Mesodermal cell (in vitro differentiated cells): ENCODE measurements at regions not wholly inside any gene's neighbourhood (a gene's known extent, or its start where the extent isn't known, plus 50 kb on each side); places are given as distances from the start of the nearest gene placed in this dataset.

Experiments
- H3K27ac ChIP-seq: 2 replicates; pipeline ENCODE4 v1.7.0; 2013; ENCODE audit warnings: mild to moderate bottlenecking, low read depth, low read length, moderate library complexity; ENCODE audit not compliant: severe bottlenecking
- H3K36me3 ChIP-seq: 2 replicates; pipeline ENCODE4 v1.7.1; 2013; ENCODE audit warnings: mild to moderate bottlenecking, low read length, moderate library complexity; ENCODE audit not compliant: control insufficient read depth, insufficient read depth
- H3K4me1 ChIP-seq: one replicate; pipeline ENCODE4 v1.7.1; 2013; ENCODE audit warnings: mild to moderate bottlenecking, low read length; ENCODE audit not compliant: insufficient read depth, control insufficient read depth, poor library complexity, severe bottlenecking
- H3K4me3 ChIP-seq: 2 replicates; pipeline ENCODE4 v1.7.0; 2013; ENCODE audit warnings: low read length, control low read depth, mild to moderate bottlenecking; ENCODE audit not compliant: insufficient read depth, poor library complexity, severe bottlenecking; ENCODE audit errors: extremely low read depth
- H3K9me3 ChIP-seq: 2 replicates; pipeline ENCODE4 v1.7.1; 2013; ENCODE audit warnings: mild to moderate bottlenecking, low read length, moderate library complexity; ENCODE audit not compliant: control insufficient read depth
- WGBS, 2 experiments: methylation state at CpG; one replicate each; pipeline ENCODE4 v1.1.5; 2013; ENCODE audit warnings: missing lambda C conversion rate in 2 of 2; ENCODE audit not compliant: insufficient coverage in 2 of 2; 5-methylcytosine and 5-hydroxymethylcytosine counted together

DNA sequence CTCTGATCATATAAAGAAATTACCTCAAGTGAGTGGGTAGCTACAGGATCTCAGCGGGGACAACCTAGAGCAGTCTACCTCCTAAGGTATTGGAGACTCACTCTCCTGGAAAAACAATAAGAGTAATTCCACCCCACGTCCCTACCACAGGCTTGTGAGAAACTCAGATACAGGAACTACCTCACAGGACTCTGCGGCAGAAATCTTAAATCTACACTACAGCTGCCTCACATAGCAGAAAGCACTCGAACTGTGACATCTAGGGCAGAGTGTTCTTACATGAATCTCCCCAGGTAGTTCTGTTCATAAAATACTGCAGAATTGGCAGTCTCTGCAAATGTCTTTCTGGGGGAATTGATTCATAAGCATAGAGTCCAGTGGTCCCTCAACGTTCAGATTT is 382.9 kb upstream of the IL12A start:
- H3K9me3 ChIP-seq: no peaks in the 10 kb centered on the region
- 76 to 80% methylated on average over 1 to 4 of the region's 5 CpGs for WGBS, 2 experiments
- H3K4me1 ChIP-seq: no peaks in the 10 kb centered on the region
- H3K36me3 ChIP-seq: no peaks in the 10 kb centered on the region
- no peak overlapping the region for H3K4me3 ChIP-seq
- no peak overlapping the region for H3K27ac ChIP-seq

DNA sequence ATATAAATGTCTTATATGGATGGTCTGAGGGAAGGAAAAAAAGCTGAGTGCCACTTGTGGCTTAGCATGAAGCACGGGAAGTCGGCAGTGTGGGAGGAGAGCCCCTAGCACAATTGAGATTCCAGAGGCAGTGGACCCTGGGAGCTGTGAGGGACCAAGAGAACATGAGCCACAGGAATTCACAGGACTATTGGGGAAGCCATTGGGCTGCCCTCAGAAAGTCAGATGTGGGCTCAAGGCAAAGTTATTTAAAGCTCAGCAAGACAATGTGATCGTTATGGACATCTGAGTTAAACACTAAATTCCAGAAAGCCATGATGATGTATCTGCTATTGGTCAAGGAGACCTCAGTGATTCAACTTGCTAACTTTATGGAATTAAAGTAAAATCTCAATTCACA is 380.8 kb upstream of the IL12A start:
- no peak overlapping the region for H3K4me3 ChIP-seq
- no peak overlapping the region for H3K27ac ChIP-seq
- H3K9me3 ChIP-seq: no peaks in the 10 kb centered on the region
- 80 to 82% methylated on average over 2 to 3 of the region's 3 CpGs for WGBS, 2 experiments
- H3K4me1 ChIP-seq: no peaks in the 10 kb centered on the region
- no peaks in the 10 kb centered on the region for H3K36me3 ChIP-seq

DNA sequence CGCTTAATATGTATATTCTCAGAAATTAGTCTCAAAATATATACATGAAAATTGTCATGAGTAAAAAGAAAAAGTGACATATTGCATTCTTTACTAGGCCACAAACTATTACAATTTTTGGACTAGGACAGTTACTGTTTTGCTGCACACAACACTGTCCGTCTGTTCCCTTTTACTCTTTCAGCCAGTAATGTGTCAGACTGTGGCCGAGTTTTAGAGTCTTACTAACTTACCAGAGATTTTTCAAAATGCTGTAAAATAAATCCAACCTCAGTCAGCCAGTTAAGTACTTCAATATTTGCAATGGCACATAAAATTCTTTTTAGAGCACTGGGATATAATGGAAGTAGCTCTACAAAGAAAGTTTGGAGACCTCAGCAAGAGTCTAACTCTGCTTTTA is 380.3 kb upstream of the IL12A start:
- WGBS, 2 experiments: 100% methylated on average over 1 to 2 of the region's 3 CpGs

DNA sequence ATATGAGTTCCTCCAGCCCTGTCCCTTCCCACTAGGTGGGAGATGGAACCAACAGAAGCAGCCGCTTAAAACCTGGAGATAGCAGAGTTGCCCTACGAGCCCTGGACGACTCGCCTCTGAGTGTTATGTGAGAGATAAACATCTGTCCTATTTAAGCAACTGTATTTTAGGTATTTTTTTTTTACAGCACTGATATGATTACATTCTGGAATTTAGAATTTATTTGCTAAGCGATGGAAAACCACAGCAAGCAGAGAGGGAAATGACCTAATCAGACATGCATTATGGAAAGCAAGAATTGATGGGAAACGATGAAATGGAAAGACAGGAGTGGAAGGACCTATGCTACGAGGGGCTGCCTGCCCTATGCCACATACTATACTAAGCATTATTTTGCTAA is 379.0 kb upstream of the IL12A start:
- WGBS, 2 experiments: no CpG with 5 or more reads among the region's 7 CpGs

More for the DNA sequence above, 380.3 kb upstream of the IL12A start:
- H3K9me3 ChIP-seq: no peaks in the 10 kb centered on the region
- no peaks in the 10 kb centered on the region for H3K4me1 ChIP-seq
- H3K36me3 ChIP-seq: no peaks in the 10 kb centered on the region
- no peak overlapping the region for H3K27ac ChIP-seq
- H3K4me3 ChIP-seq: no peak overlapping the region

DNA sequence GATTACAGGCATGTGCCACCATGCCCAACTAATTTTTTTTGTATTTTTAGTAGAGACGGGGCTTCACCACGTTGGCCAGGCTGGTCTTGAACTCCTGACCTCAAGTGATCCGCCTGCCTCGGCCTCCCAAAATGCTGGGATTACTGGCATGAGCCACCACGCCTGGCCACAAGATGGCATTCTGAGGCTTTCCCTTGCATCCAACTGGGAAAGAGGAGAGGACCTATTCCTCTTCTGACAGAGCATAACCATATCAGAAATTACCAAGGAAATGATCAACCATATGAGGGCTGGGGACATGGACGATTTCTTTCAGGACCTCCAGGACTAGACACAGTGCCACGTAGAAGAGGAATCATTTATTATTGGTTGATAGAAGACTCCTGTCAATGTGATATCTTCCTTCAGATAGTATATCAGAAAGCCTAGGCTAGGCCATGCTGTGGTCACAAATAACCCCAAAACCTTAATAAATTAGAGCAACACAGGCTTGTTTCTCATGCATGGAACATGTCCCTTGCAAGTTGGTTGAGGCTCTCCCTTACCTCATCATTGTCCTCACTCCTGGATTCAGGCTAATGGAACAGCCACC is 372.3 kb upstream of the IL12A start:
- Histone ChIP-seq H3K36me3 (no peaks in the 10 kb centered on the region), H3K4me3 (no peak overlapping the region), H3K27ac (no peak overlapping the region), H3K4me1 (peaks cover 12% of the 10 kb centered on the region), H3K9me3 (no peaks in the 10 kb centered on the region)
- WGBS, 2 experiments: 58 to 62% methylated on average over 5 of the region's 7 CpGs

More for the DNA sequence above, 379.0 kb upstream of the IL12A start:
- no peaks in the 10 kb centered on the region for H3K4me1 ChIP-seq
- H3K36me3 ChIP-seq: no peaks in the 10 kb centered on the region
- H3K9me3 ChIP-seq: no peaks in the 10 kb centered on the region
- H3K27ac ChIP-seq: no peak overlapping the region
- H3K4me3 ChIP-seq: no peak overlapping the region

DNA sequence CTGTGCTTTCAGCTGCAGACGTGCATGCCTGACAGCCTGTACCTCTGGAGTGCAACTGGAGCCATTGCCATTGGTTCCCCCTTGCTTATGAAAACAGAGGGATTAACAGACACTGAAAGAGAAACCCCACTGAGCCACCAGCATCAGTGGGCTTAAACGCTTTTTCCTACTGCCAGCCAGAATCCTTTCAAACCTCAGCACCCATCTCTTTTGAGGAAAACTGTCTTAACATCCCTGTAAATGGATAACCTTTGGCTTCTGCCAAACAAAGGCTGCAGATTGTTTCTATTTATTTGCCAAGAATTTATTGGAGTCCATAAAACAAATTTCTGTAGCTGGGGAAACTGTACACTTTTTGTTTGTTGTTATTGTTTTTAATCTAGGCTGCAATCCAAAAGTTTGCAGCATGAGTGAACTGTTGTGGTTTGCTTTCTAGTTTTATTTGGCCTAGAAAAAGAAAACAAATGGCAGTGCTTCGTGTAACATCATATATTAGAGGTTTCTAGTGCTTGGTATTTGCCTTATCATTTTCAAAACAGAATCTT is 369.2 kb upstream of the IL12A start:
- no peak overlapping the region for H3K4me3 ChIP-seq
- no peak overlapping the region for H3K27ac ChIP-seq
- no peaks in the 10 kb centered on the region for H3K9me3 ChIP-seq
- WGBS, 2 experiments: 19 to 27% methylated on average over 2 of the region's 3 CpGs
- H3K4me1 ChIP-seq: peaks cover 12% of the 10 kb centered on the region
- H3K36me3 ChIP-seq: no peaks in the 10 kb centered on the region

DNA sequence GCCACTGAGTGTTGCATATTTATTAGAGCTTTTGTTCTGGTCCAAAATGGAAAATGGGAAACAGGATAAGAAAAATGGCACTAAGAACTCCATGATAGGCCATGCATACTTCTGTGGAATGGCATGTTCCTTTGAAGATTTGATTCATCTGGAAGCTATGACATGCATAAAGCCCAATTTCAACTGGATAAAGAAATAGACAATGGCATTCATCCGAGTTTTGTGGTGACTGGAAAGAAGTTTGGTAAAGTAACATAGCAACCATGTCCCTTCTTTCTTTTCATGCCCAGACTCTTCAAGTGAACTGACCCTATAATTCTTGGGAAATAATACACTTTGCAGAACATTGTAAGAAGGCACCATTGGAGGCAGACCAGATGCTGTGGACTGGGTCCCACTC is 368.4 kb upstream of the IL12A start:
- Histone ChIP-seq H3K4me3 (no peak overlapping the region), H3K4me1 (peaks cover 12% of the 10 kb centered on the region), H3K36me3 (no peaks in the 10 kb centered on the region), H3K9me3 (no peaks in the 10 kb centered on the region), H3K27ac (no peak overlapping the region)
- WGBS, 2 experiments: no CpG with 5 or more reads among the region's 1 CpG

DNA sequence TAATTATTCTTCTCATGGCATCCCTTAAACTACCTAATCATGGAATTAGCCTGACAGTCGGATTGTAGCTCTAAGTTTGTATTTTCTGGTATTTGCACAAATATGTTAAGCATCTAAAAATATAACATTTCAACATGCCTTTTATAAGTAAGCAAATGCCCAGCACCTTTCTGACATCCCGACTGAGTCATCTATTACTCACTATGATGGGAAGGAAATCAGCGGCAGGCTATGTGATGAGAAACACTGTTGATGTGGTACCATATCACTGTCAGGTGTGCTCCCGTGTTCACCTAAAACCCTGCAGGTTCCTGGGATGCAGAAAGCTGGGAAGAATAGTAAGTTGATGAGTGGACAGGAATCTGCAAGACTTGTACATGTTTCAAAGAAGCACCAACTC is 367.8 kb upstream of the IL12A start:
- no peak overlapping the region for H3K27ac ChIP-seq
- WGBS, 2 experiments: 88 to 100% methylated on average over 1 to 2 of the region's 4 CpGs
- no peaks in the 10 kb centered on the region for H3K36me3 ChIP-seq
- H3K4me3 ChIP-seq: no peak overlapping the region
- H3K4me1 ChIP-seq: peaks cover 12% of the 10 kb centered on the region
- H3K9me3 ChIP-seq: no peaks in the 10 kb centered on the region

DNA sequence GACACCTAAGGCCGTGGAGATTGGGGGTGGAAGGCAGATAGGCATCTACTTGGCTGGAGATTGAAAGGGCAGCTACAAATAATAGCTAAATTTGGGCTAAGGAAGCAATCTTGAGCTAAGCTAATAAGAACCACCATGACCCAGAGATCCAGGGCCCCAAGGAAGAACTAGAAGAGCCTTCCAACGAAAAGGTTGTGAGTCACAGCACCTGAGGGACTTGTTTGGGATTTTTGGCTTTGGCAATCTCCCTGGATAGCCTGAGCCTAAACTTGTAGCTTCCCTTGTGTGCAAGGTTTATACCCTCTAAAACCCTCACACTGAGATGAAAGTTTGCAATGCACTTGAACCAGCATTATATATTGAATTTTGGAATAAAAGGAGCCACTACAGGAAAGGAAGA is 364.0 kb upstream of the IL12A start:
- no peaks in the 10 kb centered on the region for H3K9me3 ChIP-seq
- no peak overlapping the region for H3K4me3 ChIP-seq
- H3K4me1 ChIP-seq: peaks cover under 1% of the 10 kb centered on the region
- no peak overlapping the region for H3K27ac ChIP-seq
- no peaks in the 10 kb centered on the region for H3K36me3 ChIP-seq
- WGBS, 2 experiments: 90 to 94% methylated on average over 2 of the region's 2 CpGs

DNA sequence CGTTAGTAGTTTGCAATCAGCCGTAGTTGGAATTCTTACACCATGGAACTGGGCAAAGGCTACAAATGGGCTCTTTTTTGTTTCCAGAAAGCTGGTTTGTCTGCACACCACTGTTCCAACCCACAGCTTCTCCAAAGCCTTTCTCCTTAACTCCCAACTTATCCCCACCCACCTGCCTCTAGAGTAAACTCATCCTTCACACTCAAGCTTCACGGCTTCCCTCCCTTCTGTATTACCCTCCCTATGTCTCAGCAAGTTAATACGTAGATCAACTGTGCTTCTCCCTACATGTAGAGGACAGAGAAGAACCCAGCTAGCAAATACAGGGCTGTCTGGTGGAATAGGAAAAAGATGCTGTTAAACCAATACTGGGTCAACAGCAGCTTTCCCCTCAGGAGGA is 363.0 kb upstream of the IL12A start:
- H3K36me3 ChIP-seq: no peaks in the 10 kb centered on the region

DNA sequence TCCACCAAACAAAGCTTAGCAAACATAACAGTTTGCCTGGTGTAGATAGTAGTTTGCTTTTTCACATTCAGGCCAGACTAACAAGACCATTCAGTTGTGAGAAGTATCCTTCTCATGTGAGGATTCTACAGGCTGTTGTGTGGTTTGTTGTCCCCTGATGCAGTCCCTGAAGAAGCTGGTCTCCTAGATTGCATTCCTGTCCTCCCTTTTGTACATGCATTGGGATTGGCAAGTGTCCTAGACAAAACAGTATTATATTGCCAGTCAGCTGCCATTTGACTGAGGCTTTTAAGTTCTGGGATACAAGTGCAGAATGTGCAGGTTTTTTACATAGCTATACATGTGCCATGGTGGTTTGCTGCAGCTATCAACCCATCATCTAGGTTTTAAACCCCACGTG is 362.0 kb upstream of the IL12A start:
- H3K4me1 ChIP-seq: no peaks in the 10 kb centered on the region
- H3K36me3 ChIP-seq: no peaks in the 10 kb centered on the region
- peaks cover 4% of the 10 kb centered on the region for H3K9me3 ChIP-seq
- no peak overlapping the region for H3K27ac ChIP-seq
- 83 to 90% methylated on average over 1 of the region's 1 CpG for WGBS, 2 experiments
- no peak overlapping the region for H3K4me3 ChIP-seq

More for the DNA sequence above, 363.0 kb upstream of the IL12A start:
- H3K27ac ChIP-seq: no peak overlapping the region
- H3K4me1 ChIP-seq: no peaks in the 10 kb centered on the region
- 86 to 96% methylated on average over 2 to 4 of the region's 4 CpGs for WGBS, 2 experiments
- peaks cover 4% of the 10 kb centered on the region for H3K9me3 ChIP-seq
- no peak overlapping the region for H3K4me3 ChIP-seq
